GM12878 (cell line): ENCODE measurements at regions not wholly inside any gene's neighbourhood (a gene's known extent, or its start where the extent isn't known, plus 50 kb on each side); places are given as distances from the start of the nearest gene placed in this dataset.

Experiments
- ATAC-seq: fragments of 200-7000 bp; cut with Tn5 transposase; 3 replicates; pipeline ENCODE4 v1.9.1; 2020; ENCODE audit warnings: mild to moderate bottlenecking, moderate library complexity
- BruUV-seq: library from RNA; stranded (reverse); fragments of 400-500 nt; replicated peaks from 2 replicates; lab custom pipeline; 2021; lab: Mats Ljungman, UMichigan
- CTCF ChIA-PET: fragments of 300-600 bp; sonication (Branson Sonifier 250); formaldehyde crosslinking; extraction: SDS; loops from one replicate; lab custom pipeline; 2021; ENCODE audit warnings: inconsistent platforms; lab: Yijun Ruan, JAX
- POLR2A ChIA-PET: fragments of 350-600 bp; formaldehyde crosslinking; extraction: SDS; loops from one replicate; lab custom pipeline; 2021; ENCODE audit warnings: inconsistent platforms; lab: Charles Lee
- RAD21 ChIA-PET: fragments of 300-600 bp; sonication (Branson Sonifier 250); formaldehyde crosslinking; loops from one replicate; lab custom pipeline; 2023; ENCODE audit warnings: antibody characterized with exemption; ENCODE audit not compliant: unreplicated experiment; lab: Charles Lee
- SMC1A ChIA-PET: fragments of 300-600 bp; sonication (Branson Sonifier 250); formaldehyde crosslinking; loops from one replicate; lab custom pipeline; 2023; ENCODE audit not compliant: unreplicated experiment, uncharacterized antibody; lab: Charles Lee
- DNase-seq: peaks from one replicate; pipeline ENCODE4 v3.0.0-alpha.2; 2011; ENCODE audit warnings: low read depth, low spot score
- FAIRE-seq: peaks from 3 replicates; lab custom pipeline; 2011; peaks lifted over from hg19 to GRCh38; lab: Jason Lieb, UNC
- H2AFZ ChIP-seq: 2 replicates; pipeline ENCODE4 v1.6.0; 2011; ENCODE audit warnings: low read depth, low read length, control low read depth; ENCODE audit not compliant: control insufficient read depth
- H3K27ac ChIP-seq: 2 replicates; pipeline ENCODE4 v1.5.1; 2011; ENCODE audit warnings: control low read depth; ENCODE audit not compliant: control insufficient read depth, insufficient read depth
- H3K27me3 ChIP-seq, 2 experiments: replicated peaks in 1 of 2; 2 replicates each; pipeline versions ENCODE4 v1.6.0 to v1.6.1; 2011; ENCODE audit warnings: low read length in 1 of 2; ENCODE audit not compliant: control insufficient read depth in 2 of 2, insufficient read depth in 2 of 2
- H3K36me3 ChIP-seq, 2 experiments: 2 replicates each; pipeline ENCODE4 v1.5.1; 2011; ENCODE audit warnings: low read length in 1 of 2; ENCODE audit not compliant: control insufficient read depth in 2 of 2, insufficient read depth in 2 of 2
- H3K4me1 ChIP-seq: 2 replicates; pipeline ENCODE4 v1.6.1; 2011; ENCODE audit warnings: mild to moderate bottlenecking, low read length, moderate library complexity, mixed read lengths; ENCODE audit not compliant: control insufficient read depth, insufficient read depth
- H3K4me2 ChIP-seq: 2 replicates; pipeline ENCODE4 v1.6.0; 2011; ENCODE audit warnings: control low read depth; ENCODE audit not compliant: control insufficient read depth, insufficient read depth
- H3K4me3 ChIP-seq: fragments of 200-600 bp; sonication (generic); 2 replicates; pipeline ENCODE4 v1.5.1; 2016
- H3K79me2 ChIP-seq: 2 replicates; pipeline ENCODE4 v1.6.0; 2011; ENCODE audit warnings: low read length; ENCODE audit not compliant: control insufficient read depth, insufficient read depth
- H3K9ac ChIP-seq: 2 replicates; pipeline ENCODE4 v1.8.0; 2011; ENCODE audit warnings: low read length, control low read depth, mixed read lengths; ENCODE audit not compliant: control insufficient read depth, insufficient read depth
- H3K9me3 ChIP-seq: replicated peaks from 3 replicates; pipeline ENCODE4 v1.5.1; 2011; ENCODE audit warnings: mild to moderate bottlenecking, low read length; ENCODE audit not compliant: control insufficient read depth, insufficient read depth
- H4K20me1 ChIP-seq: 2 replicates; pipeline ENCODE4 v1.6.0; 2011; ENCODE audit not compliant: control insufficient read depth, insufficient read depth
- BACH1 ChIP-seq: fragments of 450-650 bp; IDR thresholded peaks from 2 replicates; pipeline ENCODE4 v1.6.1; 2017; ENCODE audit warnings: mild to moderate bottlenecking, borderline replicate concordance
- CEBPB ChIP-seq, 2 experiments: fragments of 150-350 bp in 1 of 2; IDR thresholded peaks; 2 replicates each; pipeline ENCODE4 v1.6.1; 2012 to 2014; ENCODE audit warnings: low read depth in 2 of 2, low read length in 2 of 2, borderline replicate concordance in 1 of 2, inconsistent platforms in 1 of 2
- ZNF274 ChIP-seq: IDR thresholded peaks from one replicate; pipeline ENCODE4 v1.8.0; 2011; ENCODE audit not compliant: insufficient read length, insufficient read depth
- WGBS: methylation state at CpG from one replicate; pipeline ENCODE4 v1.1.6; 2016; ENCODE audit warnings: low lambda C conversion rate; ENCODE audit not compliant: insufficient replicate concordance, insufficient coverage; ENCODE audit errors: missing lambda C conversion rate; 5-methylcytosine and 5-hydroxymethylcytosine counted together
- in situ Hi-C: fragments of 300-500 bp; cut with MboI; formaldehyde crosslinking; loops from 9 replicates; pipeline ENCODE4 v1.14.3; 2018; ENCODE audit warnings: mixed read lengths
- intact Hi-C: fragments of 100-400 bp; cut with micrococcal nuclease; formaldehyde crosslinking; loops from one replicate; pipeline ENCODE4 v1.14.2; 2022; ENCODE audit not compliant: unreplicated experiment
- TF ChIP-seq, protein P1 (sequence below): IDR thresholded peaks from 2 replicates; pipeline ENCODE4 v1.6.1; 2012; ENCODE audit warnings: mild to moderate bottlenecking, low read depth, low read length

- Histone ChIP-seq H3K4me2 (no peak overlapping the region), H3K79me2 (no peaks in the 10 kb centered on the region), H2AFZ (no peak overlapping the region), H3K27me3 (no peaks in the 10 kb centered on the region), H3K4me3 (no peak overlapping the region), H3K9me3 (no peaks in the 10 kb centered on the region), H3K27ac (no peak overlapping the region), H3K4me1 (peaks cover 3% of the 10 kb centered on the region), H4K20me1 (no peaks in the 10 kb centered on the region)
- intact Hi-C loops: no loop called here
- no peak for FAIRE-seq
- no peak for DNase-seq
- ChIA-PET CTCF (no interaction called here), POLR2A (no interaction called here)
- in situ Hi-C loops: no loop called here
- TF ChIP-seq CEBPB (IDR thresholded peaks at IDR 0.05; ENCODE audit: borderline replicate concordance in 1 of 2, low read depth in 2 of 2, low read length in 2 of 2): no peak
- TF ChIP-seq, protein P1, sequence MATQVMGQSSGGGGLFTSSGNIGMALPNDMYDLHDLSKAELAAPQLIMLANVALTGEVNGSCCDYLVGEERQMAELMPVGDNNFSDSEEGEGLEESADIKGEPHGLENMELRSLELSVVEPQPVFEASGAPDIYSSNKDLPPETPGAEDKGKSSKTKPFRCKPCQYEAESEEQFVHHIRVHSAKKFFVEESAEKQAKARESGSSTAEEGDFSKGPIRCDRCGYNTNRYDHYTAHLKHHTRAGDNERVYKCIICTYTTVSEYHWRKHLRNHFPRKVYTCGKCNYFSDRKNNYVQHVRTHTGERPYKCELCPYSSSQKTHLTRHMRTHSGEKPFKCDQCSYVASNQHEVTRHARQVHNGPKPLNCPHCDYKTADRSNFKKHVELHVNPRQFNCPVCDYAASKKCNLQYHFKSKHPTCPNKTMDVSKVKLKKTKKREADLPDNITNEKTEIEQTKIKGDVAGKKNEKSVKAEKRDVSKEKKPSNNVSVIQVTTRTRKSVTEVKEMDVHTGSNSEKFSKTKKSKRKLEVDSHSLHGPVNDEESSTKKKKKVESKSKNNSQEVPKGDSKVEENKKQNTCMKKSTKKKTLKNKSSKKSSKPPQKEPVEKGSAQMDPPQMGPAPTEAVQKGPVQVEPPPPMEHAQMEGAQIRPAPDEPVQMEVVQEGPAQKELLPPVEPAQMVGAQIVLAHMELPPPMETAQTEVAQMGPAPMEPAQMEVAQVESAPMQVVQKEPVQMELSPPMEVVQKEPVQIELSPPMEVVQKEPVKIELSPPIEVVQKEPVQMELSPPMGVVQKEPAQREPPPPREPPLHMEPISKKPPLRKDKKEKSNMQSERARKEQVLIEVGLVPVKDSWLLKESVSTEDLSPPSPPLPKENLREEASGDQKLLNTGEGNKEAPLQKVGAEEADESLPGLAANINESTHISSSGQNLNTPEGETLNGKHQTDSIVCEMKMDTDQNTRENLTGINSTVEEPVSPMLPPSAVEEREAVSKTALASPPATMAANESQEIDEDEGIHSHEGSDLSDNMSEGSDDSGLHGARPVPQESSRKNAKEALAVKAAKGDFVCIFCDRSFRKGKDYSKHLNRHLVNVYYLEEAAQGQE: no peak
- TF ChIP-seq ZNF274: no peak
- TF ChIP-seq BACH1: no peak
- TF ChIP-seq, all 136 proteins: peak for 0
- SMC1A ChIA-PET: interaction anchor here (1.3 kb wide), 1 partner anchor 12 kb away, joined by 4 read pairs; no protein-coding TSS in a partner anchor
- no TSS peak for BruUV-seq
- 71% methylated on average over 6 of the region's 6 CpGs for WGBS
- ATAC-seq: no peak
- H3K9ac ChIP-seq: no peak overlapping the region
- RAD21 ChIA-PET: no interaction called here
- no peaks in the 10 kb centered on the region for H3K36me3 ChIP-seq
Measured at GRCh38 chr10:4067931-4068561, 283.0 kb upstream of the KLF6 start.
